Mesendoderm (in vitro differentiated cells): ENCODE measurements at regions not wholly inside any gene's neighbourhood (a gene's known extent, or its start where the extent isn't known, plus 50 kb on each side); places are given as distances from the start of the nearest gene placed in this dataset.

Experiments
- DNase-seq: peaks from one replicate; pipeline ENCODE4 v3.0.0; 2013
- H2AK5ac ChIP-seq: 2 replicates; pipeline ENCODE4 v1.6.1; 2013; ENCODE audit warnings: low read length, inconsistent platforms
- H2BK120ac ChIP-seq: 2 replicates; pipeline ENCODE4 v1.6.1; 2013; ENCODE audit warnings: low read depth, mild to moderate bottlenecking, low read length, moderate library complexity, mixed read lengths
- H2BK15ac ChIP-seq: replicated peaks from 2 replicates; pipeline ENCODE4 v1.6.1; 2013; ENCODE audit warnings: low read depth, mild to moderate bottlenecking, moderate library complexity
- H2BK5ac ChIP-seq: 2 replicates; pipeline ENCODE4 v1.6.1; 2013; ENCODE audit warnings: low read length, inconsistent platforms
- H3K18ac ChIP-seq: 2 replicates; pipeline ENCODE4 v1.6.1; 2013; ENCODE audit warnings: mild to moderate bottlenecking, low read length, mixed read lengths
- H3K23ac ChIP-seq: one replicate; pipeline ENCODE4 v1.6.1; 2013; ENCODE audit warnings: low read length
- H3K27ac ChIP-seq: 2 replicates; pipeline ENCODE4 v1.5.1; 2013; ENCODE audit warnings: low read depth, mild to moderate bottlenecking, inconsistent platforms, low read length, moderate library complexity
- H3K27me3 ChIP-seq: 2 replicates; pipeline ENCODE4 v1.6.1; 2013; ENCODE audit warnings: low read length, control low read depth, mild to moderate bottlenecking, inconsistent platforms; ENCODE audit not compliant: insufficient read depth, poor library complexity
- H3K36me3 ChIP-seq: 2 replicates; pipeline ENCODE4 v1.6.1; 2013; ENCODE audit warnings: low read length, inconsistent platforms; ENCODE audit not compliant: control insufficient read depth, insufficient read depth
- H3K4ac ChIP-seq: one replicate; pipeline ENCODE4 v1.6.1; 2013; ENCODE audit warnings: low read depth, mild to moderate bottlenecking, low read length, moderate library complexity
- H3K4me1 ChIP-seq: 2 replicates; pipeline ENCODE4 v1.6.1; 2013; ENCODE audit warnings: low read depth, low read length, inconsistent platforms; ENCODE audit not compliant: control insufficient read depth
- H3K4me2 ChIP-seq: 2 replicates; pipeline ENCODE4 v1.6.1; 2013; ENCODE audit warnings: low read length
- H3K4me3 ChIP-seq: 2 replicates; pipeline ENCODE4 v1.5.1; 2013; ENCODE audit warnings: mild to moderate bottlenecking, low read length
- H3K56ac ChIP-seq: one replicate; pipeline ENCODE4 v1.6.1; 2013; ENCODE audit warnings: low read length
- H3K79me1 ChIP-seq: 2 replicates; pipeline ENCODE4 v1.6.1; 2013; ENCODE audit warnings: low read length, inconsistent platforms
- H3K79me2 ChIP-seq: 2 replicates; pipeline ENCODE4 v1.6.1; 2013; ENCODE audit warnings: mild to moderate bottlenecking, low read length; ENCODE audit not compliant: control insufficient read depth, insufficient read depth
- H3K9ac ChIP-seq: 2 replicates; pipeline ENCODE4 v1.6.1; 2013; ENCODE audit warnings: low read length, inconsistent platforms
- H4K5ac ChIP-seq: one replicate; pipeline ENCODE4 v1.6.1; 2013; ENCODE audit warnings: low read length
- H4K8ac ChIP-seq: one replicate; pipeline ENCODE4 v1.6.1; 2013; ENCODE audit warnings: low read depth, mild to moderate bottlenecking, control low read depth, low read length, moderate library complexity
- WGBS: extraction: QIAGEN DNeasy Blood & Tissue Kit; methylation state at CpG from one replicate; pipeline ENCODE4 v1.1.7; 2013; ENCODE audit warnings: low lambda C conversion rate, missing lambda C conversion rate; ENCODE audit not compliant: insufficient coverage; ENCODE audit errors: extremely low coverage; 5-methylcytosine and 5-hydroxymethylcytosine counted together

GRCh38 chr2:129010262-129010661 is 691.6 kb upstream of the HS6ST1 start:
- H3K27me3 ChIP-seq: no peaks in the 10 kb centered on the region
- no CpG with 5 or more reads among the region's 5 CpGs for WGBS

DNA sequence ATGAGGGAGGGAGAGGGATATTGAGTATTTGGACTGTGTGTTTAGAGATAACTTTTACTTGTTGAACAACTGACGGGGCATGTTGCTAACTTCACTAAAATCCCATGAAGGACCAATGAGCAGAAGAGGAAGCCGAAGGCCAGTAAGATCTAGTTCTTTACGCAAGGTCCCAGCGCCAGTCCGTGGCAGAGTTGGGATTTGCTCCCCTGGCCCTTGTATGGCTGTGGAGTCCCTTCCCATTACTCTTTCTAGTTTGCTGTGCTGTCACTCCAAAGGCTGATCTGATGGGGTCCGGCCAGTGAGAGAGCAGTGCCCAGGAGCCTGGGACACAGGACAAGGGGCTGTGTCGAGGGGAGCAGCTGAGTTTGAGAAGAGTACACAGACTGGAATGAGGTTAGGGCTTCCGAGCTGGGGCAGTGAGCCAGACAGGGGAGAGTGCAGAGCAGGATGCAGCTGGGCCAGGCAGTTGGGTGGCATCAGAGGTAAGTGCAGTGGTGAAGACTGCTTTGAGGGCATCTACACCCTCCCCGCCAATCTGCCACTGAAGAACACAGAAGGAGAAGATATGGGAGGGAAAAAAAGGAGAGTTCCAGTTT is 692.9 kb upstream of the HS6ST1 start:
- DNase-seq: no peak
- Histone ChIP-seq H3K9ac (no peak overlapping the region), H2BK5ac (no peak overlapping the region), H3K4ac (no peak overlapping the region), H3K36me3 (no peaks in the 10 kb centered on the region), H3K27ac (no peak overlapping the region), H3K79me2 (no peaks in the 10 kb centered on the region), H3K4me1 (no peaks in the 10 kb centered on the region), H2AK5ac (no peak overlapping the region), H3K18ac (no peak overlapping the region), H4K8ac (no peak overlapping the region), H3K4me3 (no peak overlapping the region), H4K5ac (no peak overlapping the region), H3K56ac (no peak overlapping the region), H2BK120ac (no peak overlapping the region), H2BK15ac (no peak overlapping the region), H3K79me1 (no peaks in the 10 kb centered on the region), H3K4me2 (no peak overlapping the region), H3K27me3 (no peaks in the 10 kb centered on the region), H3K23ac (no peak overlapping the region)
- WGBS: no CpG with 5 or more reads among the region's 9 CpGs

More at GRCh38 chr2:129010262-129010661, 691.6 kb upstream of the HS6ST1 start:
- H3K36me3 ChIP-seq: no peaks in the 10 kb centered on the region
- H3K79me1 ChIP-seq: no peaks in the 10 kb centered on the region
- no peak overlapping the region for H3K9ac ChIP-seq
- H2BK15ac ChIP-seq: no peak overlapping the region
- H2BK5ac ChIP-seq: no peak overlapping the region
- H3K79me2 ChIP-seq: no peaks in the 10 kb centered on the region
- H3K56ac ChIP-seq: no peak overlapping the region
- H4K8ac ChIP-seq: no peak overlapping the region
- H2AK5ac ChIP-seq: no peak overlapping the region
- no peak overlapping the region for H2BK120ac ChIP-seq
- DNase-seq: no peak
- no peaks in the 10 kb centered on the region for H3K4me1 ChIP-seq
- H3K4me3 ChIP-seq: no peak overlapping the region
- no peak overlapping the region for H3K4me2 ChIP-seq
- no peak overlapping the region for H4K5ac ChIP-seq
- no peak overlapping the region for H3K27ac ChIP-seq
- no peak overlapping the region for H3K18ac ChIP-seq
- H3K23ac ChIP-seq: no peak overlapping the region
- H3K4ac ChIP-seq: no peak overlapping the region

- no peaks in the 10 kb centered on the region for H3K27me3 ChIP-seq
- H3K36me3 ChIP-seq: no peaks in the 10 kb centered on the region
- H3K9ac ChIP-seq: no peak overlapping the region
- no peak overlapping the region for H3K4me3 ChIP-seq
- no peak overlapping the region for H4K8ac ChIP-seq
- H3K23ac ChIP-seq: no peak overlapping the region
- no peak overlapping the region for H2BK5ac ChIP-seq
- H3K56ac ChIP-seq: no peak overlapping the region
- H3K4me1 ChIP-seq: no peaks in the 10 kb centered on the region
- DNase-seq: no peak
- H2BK120ac ChIP-seq: no peak overlapping the region
- no peak overlapping the region for H3K4me2 ChIP-seq
- no peaks in the 10 kb centered on the region for H3K79me2 ChIP-seq
- H3K4ac ChIP-seq: no peak overlapping the region
- H2BK15ac ChIP-seq: no peak overlapping the region
- no peak overlapping the region for H3K27ac ChIP-seq
- no peak overlapping the region for H3K18ac ChIP-seq
- WGBS: no CpG with 5 or more reads among the region's 2 CpGs
- no peak overlapping the region for H2AK5ac ChIP-seq
- H3K79me1 ChIP-seq: no peaks in the 10 kb centered on the region
- H4K5ac ChIP-seq: no peak overlapping the region
Measured at GRCh38 chr2:129014432-129014831, 695.8 kb upstream of the HS6ST1 start.

DNA sequence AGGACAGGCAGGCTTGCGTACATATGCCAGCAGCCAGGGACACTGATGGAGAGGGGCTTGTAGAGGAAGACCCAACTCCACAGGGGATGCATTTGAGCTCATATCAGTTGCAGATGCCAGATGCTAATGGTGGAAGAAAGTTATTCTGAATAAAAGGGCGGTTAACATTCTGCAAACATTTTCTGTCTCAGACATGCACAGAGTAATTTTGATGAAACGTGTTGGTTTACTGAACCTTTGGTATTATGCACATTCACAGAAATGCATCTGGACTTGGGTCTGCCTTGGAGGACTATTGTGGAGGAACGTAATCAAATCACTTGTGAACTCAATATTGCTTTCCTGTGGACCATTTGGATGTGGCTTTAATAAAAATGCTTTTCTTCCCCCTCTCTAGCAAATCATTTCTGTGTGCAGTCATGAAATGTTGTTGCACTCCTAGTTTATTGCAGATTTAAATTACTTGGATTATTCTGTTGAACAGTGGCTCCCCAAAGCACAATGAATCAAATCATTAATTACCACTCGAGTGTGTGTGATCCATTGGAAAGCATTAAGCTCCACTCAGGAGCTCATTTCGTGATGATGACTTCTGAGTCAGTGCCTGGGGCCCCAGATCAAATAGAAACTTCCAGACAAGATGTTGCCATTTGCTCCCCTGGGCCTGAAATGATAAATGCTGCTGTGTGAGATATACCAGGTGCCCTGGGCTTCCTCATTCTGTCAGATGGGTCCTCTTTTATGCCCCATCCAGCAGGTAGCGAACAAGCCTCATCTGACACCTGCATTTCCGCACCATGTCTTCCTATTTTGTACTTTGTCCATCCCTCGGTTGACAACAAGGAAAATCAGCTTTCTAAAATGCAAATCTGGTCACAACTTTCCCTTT is 697.0 kb upstream of the HS6ST1 start:
- no peak for DNase-seq
- Histone ChIP-seq H3K79me2 (no peaks in the 10 kb centered on the region), H3K79me1 (no peaks in the 10 kb centered on the region), H4K5ac (no peak overlapping the region), H3K36me3 (no peaks in the 10 kb centered on the region), H3K4ac (no peak overlapping the region), H3K27ac (no peak overlapping the region), H4K8ac (no peak overlapping the region), H2BK120ac (no peak overlapping the region), H3K56ac (no peak overlapping the region), H3K4me2 (no peak overlapping the region), H2AK5ac (no peak overlapping the region), H3K18ac (no peak overlapping the region), H3K27me3 (no peaks in the 10 kb centered on the region), H2BK15ac (no peak overlapping the region), H3K23ac (no peak overlapping the region), H2BK5ac (no peak overlapping the region), H3K4me1 (no peaks in the 10 kb centered on the region), H3K4me3 (no peak overlapping the region), H3K9ac (no peak overlapping the region)
- WGBS: no CpG with 5 or more reads among the region's 9 CpGs

DNA sequence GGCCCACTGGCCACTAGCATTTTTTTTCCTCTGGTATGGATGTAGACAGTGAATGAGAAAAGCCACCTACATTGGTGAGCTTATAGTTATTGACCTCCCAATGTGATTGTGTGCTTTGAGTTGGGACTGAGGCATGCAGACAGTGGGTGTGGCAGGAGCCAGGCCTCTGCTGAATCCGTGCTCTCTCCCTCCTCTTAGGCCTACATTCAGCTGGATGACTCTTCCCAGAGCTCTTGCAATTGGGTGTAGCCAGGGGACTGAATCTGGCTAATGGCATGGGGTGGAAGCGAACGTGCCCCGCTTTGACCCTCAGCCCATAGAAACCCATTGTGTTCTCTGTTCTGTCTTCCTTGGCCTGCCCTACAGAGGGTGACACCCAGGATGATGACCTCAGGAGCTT is 698.3 kb upstream of the HS6ST1 start:
- WGBS: no CpG with 5 or more reads among the region's 4 CpGs
- Histone ChIP-seq H2BK15ac (no peak overlapping the region), H4K8ac (no peak overlapping the region), H3K27me3 (no peaks in the 10 kb centered on the region), H3K79me1 (no peaks in the 10 kb centered on the region), H3K27ac (no peak overlapping the region), H3K23ac (no peak overlapping the region), H3K56ac (no peak overlapping the region), H3K4me3 (no peak overlapping the region), H3K79me2 (no peaks in the 10 kb centered on the region), H3K9ac (no peak overlapping the region), H3K36me3 (no peaks in the 10 kb centered on the region), H3K4me2 (no peak overlapping the region), H4K5ac (no peak overlapping the region), H3K4ac (no peak overlapping the region), H3K18ac (no peak overlapping the region), H2AK5ac (no peak overlapping the region), H2BK120ac (no peak overlapping the region), H3K4me1 (no peaks in the 10 kb centered on the region), H2BK5ac (no peak overlapping the region)
- no peak for DNase-seq
